ENCODE measurements at regions not wholly inside any gene's neighbourhood (a gene's known extent, or its start where the extent isn't known, plus 50 kb on each side); places are given as distances from the start of the nearest gene placed in this dataset.
A peak's percentile ranks its signal among the peaks of the same experiment; 100 is the strongest.

DNA sequence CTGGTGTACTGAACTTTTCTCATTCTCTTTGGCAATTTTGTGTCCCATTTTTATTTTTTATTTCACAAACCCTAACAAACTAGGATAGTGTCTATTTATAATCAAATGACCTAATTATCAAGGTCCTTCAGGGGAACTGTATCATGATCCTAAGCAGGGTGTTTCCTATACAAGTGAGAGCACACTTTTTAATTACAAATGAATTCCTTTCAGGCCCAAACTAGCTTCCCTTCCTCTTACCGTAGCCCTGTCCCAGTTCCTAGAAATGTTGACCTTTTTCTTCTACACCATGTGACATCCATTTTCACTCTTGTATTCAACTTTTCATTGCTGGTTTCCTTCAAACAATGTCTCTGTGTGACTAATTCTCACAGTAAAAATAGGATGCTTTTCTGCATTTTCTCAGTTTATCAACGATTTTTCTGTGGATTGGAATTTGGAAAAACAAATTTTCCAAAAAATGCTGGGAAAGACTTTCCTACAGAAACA, 411.4 kb downstream of the CCDC91 start:
- DNase-seq, result no peak

DNA sequence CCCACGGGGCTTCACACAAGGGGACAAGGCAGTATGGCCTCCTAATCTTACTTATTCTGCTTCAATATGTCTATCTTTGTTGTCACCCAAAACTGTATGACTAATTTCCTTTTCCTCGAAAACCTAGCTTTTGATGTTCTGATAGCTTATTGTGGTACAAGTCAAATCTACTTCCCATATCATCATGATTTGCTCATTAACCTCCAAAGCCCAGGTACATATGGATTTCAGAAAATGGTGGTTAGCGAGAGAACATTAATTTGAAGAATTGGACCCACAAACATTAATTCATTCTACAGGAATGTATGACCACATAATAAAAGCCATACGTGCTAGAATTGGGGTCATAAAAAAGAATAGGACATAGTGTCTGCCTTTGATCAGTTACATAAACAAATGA, 412.5 kb downstream of the CCDC91 start:
- no peak for DNase-seq

DNA sequence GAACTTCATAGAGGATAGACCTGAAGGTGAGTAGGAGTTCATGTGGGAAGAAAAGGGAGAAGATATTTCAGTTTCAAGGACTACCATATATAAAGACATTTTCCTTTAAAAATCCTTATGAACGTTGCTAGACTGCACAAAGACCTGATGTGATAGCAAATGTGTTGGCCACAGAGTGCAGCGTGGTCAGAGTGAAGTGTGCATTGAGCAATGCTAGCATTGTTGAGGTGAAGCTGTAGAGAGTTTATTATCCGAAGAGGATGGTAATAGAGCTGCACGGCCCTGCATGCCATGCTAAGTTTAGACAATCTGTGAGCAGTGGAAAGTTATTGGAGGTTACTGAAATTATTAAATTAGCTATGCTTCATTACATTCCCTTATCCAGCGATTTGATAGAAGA, 413.0 kb downstream of the CCDC91 start:
- DNase-seq, result no peak

DNA sequence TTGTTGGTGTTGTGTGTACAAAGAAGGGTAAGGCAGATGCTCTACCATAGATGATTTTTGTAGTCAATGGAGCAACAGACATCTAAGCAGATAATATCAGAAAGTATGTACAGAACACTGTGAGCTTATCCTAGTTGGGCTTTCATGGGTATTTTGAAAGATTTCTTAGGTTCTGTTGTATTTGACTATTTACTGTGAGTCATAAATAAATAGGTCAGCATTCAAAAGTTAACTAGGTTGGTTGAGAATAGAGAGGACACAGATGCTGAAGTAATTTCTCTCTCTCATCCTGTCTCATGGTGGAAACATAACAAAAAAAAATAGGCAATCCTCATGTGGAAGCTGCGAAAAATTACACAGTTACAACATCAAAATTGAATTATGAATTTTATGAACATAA, 413.5 kb downstream of the CCDC91 start:
- DNase-seq, result no peak

DNA sequence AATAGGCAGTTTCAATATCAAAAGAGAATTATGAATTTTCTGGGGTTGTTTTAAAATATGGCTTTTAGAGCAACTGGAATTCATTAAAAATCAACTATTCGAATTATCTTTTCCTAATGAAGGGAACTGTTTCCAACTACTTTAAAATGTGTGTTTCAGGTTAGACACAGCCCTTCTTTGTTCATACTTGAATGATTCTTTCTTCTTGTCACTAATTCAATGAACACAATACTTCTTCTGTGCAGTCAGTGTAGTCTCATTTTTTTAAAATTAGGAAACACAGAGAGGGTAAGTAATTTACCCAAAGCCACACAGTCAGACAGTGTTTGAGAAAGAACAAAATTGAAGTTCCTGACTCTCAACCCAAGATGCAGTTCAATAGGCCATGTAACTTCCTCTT, 414.0 kb downstream of the CCDC91 start:
- no peak for DNase-seq

DNA sequence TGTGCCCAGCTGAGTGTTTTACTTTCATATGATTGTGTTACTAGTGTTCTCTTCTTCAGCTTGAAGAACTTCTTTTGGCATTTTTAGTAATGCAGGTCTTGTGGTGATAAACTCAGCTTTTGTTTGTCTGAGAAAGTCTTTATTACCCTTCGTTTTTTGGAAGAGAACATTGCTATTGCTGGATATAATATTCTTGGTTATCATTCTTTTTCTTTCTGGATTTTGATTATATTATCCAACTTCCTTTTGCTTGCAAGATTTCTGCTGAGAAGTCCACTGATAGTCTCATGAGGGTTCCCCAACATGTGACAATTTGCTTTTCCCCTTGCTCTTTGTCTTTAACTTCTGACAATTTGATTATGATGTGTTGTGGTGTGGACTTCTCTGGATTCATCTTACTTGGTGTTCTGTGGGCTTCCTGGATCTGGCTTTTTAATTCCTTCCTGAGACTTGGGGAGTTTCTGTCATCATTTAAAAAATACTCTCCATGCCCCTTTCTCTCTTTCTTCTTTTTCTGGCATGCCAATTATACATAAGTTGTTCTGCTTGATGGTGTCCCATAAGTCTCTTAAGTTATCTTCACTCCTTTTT, 416.8 kb downstream of the CCDC91 start:
- no peak for DNase-seq

DNA sequence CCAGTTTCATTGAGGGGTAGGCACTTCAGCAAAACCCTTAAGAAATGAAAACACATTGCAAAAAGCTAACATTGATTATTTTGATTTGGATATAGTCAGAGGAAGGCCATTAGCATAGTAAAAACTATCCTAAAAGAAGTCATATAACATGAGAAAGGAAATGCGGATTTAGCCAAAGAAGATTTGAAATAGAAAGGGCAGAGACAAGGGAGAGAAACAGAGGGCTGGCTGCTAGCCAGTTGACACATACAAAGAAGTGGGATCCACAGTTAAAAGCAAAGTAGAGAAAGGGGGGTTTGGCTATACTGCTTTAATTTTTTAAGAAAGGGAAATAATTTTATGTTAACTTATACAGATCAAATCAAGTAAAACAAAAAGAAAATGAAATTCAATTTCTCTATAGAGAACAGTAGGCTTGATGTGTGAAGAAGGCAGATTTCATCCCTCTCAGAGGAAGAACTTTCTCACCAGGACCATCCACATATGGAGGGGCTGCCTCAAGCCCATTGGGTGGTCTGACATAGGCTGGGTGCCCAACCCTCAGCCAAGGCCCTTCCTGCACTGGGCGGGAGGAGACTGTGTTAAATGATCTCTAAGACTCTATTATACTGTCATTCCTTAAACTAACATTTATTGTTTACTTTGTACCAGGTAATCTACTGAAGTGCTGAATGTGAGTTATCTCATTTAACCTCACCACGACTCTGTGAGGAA, 420.3 kb downstream of the CCDC91 start:
- no peak for DNase-seq

DNA sequence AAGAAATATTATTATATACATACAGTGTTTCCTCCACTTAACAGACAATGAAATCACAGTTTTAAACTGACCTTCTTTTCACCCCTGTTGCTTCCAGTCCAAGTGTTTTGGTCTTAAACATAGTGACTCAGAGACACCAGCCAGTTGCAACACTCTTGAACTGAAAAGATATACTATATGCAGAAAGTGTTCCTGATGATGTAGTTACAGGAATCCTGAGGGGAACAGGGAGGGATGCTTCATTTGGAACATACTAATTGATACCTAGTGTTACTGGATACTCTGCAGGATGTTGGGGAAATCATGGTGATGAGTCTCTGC, 420.8 kb downstream of the CCDC91 start:
- no peak for DNase-seq

DNA sequence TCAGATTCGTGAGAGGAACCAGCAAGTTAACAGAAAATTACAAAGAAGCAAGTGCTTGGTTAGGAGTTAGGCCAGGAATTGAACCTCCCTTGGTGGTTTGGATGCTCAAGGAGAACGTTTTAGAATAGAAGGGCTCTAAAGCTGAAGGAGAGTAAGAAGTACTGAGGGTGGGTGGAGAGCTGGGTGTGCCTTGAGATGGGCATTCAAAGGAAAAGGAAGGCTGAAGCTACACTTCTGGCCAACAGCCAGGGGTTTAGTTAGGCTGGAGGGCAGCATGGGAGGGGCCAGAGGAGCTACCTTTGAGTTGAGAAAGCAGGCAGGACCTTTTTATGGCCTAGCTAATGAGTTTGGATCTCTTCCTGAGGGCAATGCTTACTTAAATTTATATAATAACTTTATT, 421.2 kb downstream of the CCDC91 start:
- DNase-seq, result no peak

DNA sequence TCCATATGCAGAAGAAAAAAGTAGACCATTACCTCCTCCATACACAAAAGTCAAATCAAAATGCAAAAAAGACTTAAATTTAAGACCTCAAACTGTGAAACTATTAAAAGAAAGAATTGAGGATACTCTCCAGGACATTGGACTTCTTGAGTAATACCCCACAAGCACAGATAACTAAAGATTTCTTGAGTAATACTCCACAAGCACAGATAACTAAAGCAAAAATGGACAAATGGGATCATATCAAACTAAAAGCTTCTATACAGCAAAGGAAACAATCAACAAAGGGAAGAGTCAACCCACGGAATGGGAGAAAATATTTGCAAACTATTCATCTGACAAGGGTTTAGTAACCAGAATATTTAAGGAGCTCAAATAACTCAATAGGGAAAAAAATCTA, 427.9 kb downstream of the CCDC91 start:
- DNase-seq, result no peak

DNA sequence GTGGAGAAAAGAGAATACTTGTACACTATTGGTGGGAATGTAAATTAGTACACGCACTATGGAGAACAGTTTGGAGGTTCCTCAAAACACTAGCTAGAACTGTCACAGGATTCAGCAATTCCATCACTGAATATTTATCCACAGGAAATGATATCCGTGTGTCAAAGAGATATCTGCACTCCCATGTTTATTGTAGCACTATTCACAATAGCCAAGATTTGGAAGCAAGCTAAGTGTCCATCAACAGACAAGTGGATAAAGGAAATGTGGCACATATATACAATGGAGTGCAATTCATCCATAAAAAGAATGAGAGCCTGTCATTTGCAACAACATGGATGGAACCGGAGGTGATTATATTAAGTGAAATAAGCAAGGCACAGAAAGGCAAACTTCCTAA, 428.5 kb downstream of the CCDC91 start:
- DNase-seq, result no peak

DNA sequence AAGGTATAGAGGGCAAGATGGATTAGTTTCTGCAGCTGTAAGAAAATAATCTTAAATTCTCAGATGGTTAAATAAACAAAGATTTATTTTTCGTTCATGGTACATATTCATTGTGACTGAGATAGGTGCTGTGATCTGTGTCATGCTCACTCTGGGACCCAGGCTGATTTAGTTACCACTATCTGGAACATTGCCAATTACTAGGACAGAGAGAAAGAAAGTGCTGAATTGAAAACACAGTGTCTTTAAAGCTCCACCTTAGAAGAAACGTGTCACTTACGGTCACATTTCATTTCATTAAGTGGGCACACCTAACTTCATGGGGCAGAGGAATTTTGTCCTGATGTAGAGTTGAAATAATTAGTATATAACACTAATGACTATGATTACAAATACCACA, 430.0 kb downstream of the CCDC91 start:
- no peak for DNase-seq

DNA sequence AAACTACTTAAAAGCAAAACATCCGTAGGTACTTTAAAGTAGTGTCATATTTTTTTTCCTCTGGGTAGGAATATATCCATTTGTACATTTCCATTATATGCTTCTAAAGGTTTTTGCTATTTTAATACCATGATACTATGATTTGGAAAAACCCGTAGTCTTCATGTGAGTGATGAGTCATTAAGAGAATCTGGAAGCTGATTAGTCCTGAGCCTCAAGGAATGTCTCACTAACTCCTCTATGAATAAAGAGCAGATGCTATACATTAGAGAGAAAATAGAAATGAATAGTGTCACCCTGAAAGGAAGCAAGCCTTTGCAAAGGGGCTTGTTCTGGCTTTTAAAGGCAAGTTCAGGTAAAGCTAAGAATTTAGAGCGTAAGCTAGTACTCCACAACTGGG, 432.1 kb downstream of the CCDC91 start:
- DNase-seq, result peak; percentile 2

DNA sequence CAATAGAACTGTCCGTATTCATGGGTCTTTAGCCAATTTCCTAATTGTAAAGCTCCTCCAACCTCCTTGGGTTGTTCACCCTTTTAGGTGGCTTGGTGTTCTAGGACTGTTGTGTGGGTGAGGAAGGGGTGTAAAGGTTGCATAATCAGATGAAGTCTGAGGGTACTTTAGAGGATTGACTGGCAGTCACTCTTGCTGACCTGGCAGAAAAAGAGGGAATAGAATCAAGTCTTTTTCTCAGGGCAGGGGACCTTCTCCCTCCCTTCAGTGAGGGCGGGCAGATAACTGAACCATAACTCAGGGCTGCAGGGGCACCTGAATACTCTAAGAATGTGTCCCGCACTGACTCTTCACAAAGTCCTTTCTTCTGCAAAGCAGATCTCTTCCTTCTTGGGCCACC, 436.2 kb downstream of the CCDC91 start:
- no peak for DNase-seq

DNA sequence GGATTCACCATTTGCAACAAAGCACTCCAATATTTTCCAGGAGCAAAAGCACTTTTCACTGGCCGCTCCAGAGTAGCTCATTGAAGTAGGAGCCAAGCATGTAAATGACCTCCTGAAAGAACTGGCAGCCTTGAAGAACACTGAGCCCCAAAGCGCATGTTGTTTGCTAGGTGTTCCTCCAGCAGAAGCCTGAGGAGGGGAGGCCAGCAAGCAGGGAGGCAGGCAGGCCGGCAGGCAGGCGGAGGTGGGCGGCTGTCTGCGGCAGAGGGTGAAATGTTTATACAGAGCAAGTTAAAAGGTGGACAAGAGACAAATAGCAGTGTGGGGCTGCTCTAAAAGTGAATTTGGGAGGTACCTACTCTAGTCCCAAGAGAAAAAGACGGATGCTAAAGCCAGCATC, 439.4 kb downstream of the CCDC91 start:
- DNase-seq, result no peak

DNA sequence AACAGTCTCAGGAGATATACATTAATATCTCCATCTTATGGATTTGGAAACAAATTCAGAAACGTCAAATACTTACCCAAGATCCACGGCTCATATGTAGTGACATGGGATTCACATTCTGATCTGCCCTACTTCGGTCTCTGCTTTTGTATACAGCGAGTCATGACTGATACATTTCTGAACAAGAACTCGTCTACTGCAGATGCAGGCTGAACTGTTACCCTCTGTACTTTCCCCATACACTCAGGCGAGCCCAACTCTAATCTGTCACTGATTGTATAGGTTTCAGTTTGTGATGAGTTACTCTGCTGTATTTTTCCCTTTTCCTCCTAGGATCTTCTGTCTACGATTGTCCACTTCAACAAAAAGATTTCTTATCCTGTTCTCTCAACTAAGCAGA, 441.6 kb downstream of the CCDC91 start:
- DNase-seq, result no peak

DNA sequence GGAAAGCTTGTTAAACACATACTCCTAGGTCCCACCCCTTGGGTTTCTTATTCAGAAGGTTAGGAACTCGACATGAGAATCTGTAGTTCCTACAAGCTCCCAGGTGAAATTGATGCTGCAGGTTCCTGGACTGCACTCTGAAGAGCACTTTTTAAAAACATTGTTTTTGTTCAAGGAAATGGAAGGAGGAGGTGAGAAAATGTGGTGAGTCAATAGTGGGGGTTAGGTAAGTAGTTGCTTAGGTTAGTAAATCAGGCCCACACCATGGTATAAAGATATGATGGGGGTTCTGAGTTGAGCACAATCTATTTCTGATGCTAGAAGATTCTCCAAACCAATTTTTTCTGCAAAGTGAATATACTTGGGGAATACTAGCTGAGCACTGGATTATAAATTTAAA, 450.3 kb downstream of the CCDC91 start:
- no peak for DNase-seq

DNA sequence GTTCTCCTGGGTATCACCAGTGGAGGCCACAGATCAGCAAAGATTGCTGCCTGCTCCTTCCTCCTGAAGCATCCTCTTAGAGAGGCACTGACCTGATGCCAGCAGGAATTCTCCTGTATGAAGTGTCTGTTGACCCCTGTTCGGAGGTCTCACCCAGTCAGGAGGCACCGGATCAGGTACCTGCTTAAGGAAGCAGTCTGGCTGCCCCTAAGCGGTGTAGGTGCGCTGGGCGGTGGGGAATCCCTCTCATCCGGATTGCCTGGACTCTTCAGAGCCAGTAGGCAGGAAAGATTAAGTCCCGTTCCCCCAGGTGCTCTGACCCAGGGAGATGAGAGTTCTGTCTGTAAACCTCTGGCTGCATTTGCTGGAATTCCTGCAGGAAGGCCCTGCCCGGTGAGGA, 455.2 kb downstream of the CCDC91 start:
- no peak for DNase-seq

DNA sequence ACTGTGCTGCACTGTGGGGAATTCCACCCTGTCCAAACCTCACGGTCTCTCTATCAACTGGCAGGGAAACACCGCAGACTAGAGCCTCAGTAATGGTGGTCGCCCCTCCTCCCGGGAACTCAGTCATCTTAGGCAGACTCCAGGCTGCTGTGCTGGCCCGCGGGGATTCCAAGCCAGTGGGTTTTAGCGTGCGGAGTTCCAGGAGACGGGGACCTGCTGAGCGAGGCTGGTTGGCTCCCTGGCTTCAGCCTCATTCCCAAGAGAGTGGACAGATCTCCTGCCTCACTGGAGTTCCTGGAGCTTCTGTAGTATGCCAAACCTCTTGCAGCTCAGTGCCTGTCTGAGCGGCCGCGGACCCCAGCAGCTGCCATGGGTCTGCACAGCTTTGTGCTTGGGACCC, 455.6 kb downstream of the CCDC91 start:
- no peak for DNase-seq

DNA sequence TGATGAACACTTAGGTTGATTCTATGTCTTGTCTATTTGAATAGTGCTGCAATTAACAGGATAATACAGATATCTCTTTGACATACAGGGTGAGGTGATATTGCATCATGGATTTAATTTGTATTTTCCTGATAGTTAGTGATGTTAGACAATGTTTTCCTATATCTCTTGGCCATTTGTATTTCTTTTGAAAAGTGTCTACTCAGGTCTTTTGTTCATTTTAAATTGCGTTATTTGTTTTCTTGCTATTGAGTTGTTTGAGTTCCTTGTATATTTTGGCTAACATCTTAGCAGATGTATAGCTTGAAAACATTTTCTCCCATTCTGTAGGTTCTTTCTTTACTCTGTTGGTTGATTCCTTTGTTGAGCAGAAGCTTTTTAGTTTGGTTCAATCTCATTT, 460.6 kb downstream of the CCDC91 start:
- DNase-seq, result no peak

DNA sequence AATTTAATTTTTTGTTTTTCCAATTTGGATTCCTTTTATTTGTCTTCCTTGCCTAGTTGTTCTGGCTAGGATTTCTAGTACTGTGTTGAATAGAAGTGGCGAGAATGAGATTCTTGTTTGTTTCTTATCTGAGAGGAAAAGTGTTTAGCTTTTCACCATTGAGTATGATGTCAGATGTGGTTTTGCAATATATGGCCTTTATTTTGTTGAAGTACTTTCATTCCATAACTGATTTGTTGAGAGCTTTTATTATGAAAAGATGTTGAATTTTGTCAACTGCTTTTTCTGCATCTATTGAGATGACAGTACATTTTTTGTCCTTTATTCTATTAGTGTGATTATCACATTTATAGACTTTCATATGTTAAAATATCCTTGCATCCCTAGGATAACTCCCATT, 462.0 kb downstream of the CCDC91 start:
- no peak for DNase-seq

DNA sequence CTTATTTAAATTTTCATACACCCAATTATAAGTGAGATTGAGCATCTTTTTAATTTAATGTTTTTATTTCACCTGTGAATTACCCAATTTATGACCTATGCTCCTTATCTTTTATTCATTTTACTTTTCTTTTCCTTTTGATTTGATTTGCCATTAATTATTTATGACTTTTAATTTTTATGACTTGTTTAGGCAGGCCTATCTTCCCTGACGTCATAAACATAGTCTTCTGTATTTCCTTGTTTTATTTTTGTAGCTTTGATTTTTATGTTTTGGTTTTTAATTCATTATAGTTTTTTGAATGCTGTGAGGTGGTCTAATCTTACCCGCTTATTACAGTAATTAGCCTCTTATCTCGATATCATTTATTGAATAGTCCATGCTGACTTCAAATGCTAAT, 467.1 kb upstream of the FAR2 start:
- DNase-seq, result no peak

DNA sequence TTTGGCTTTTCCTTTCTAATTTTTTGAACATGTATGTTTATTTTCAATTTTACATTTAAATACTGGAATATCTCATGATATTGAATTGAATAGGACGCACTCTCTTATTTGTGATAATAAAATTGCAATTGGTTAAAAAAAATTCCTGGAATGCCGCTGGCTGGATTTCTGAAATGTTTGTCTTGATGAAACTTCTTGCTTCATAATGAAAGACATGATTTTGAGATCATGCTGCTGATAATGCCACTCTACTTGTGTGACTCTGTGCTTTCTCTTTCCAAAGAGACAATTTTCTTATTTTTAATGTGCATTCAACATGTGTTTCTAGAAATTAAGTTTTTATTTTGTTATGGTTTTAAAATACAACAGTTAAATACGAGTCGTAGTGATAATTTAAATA, 465.7 kb upstream of the FAR2 start:
- DNase-seq, result no peak

DNA sequence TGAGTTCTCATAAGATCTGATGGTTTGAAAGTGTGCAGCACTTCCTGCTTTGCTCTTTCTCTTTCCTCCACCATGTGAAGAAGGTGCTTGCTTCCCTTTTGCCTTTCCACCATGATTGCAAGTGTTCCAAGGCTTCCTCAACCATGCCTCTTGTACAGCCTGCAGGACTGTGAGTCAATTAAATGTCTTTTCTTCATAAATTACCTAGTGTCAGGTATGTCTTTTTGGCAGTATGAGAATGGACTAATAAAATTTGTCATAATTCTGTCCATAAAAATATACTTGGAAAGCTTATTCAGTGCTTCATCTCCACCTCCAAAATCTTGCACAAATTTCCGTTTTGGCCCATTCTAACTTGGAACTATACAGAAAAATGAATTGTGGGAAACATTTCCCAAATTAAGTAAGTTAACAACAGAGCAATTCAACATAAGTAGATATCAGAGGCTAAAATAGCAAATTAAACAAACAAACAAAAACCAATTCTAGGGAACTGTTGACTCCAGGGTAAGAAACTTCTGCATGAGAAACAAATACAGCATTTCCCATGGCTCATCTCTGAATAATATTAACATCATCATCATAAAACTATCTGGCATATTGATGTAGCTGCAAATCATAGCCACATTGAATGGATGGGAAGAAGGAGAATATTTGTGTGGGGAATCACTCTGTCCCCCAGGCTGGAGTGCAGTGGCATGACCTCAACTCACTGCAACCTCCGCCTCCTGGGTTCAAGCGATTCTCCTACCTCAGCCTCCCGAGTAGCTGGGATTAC, 459.5 kb upstream of the FAR2 start:
- no peak for DNase-seq

Measured in suppressor macrophage treated with lipopolysaccharide for 4 hours (primary cell).